OCI-LY1 (cell line): ENCODE measurements at regions not wholly inside any gene's neighbourhood (a gene's known extent, or its start where the extent isn't known, plus 50 kb on each side); places are given as distances from the start of the nearest gene placed in this dataset.

ENCODE experiments used
- H2AFZ ChIP-seq: fragments of 200-600 bp; sonication (generic), shearing (Covaris generic); 2 replicates; pipeline ENCODE4 v1.6.0; 2014; ENCODE audit warnings: antibody characterized with exemption, mild to moderate bottlenecking, low read length
- H3F3A ChIP-seq: fragments of 200-600 bp; sonication (generic), shearing (Covaris generic); 2 replicates; pipeline ENCODE4 v1.6.0; 2014; ENCODE audit warnings: mild to moderate bottlenecking, antibody characterized with exemption, low read length, moderate library complexity; ENCODE audit not compliant: insufficient read depth
- H3K27ac ChIP-seq: fragments of 200-600 bp; sonication (generic); 2 replicates; pipeline ENCODE4 v1.5.1; 2014; ENCODE audit warnings: low read length, mixed run types, mild to moderate bottlenecking, low read depth; ENCODE audit not compliant: poor library complexity, severe bottlenecking
- H3K27me3 ChIP-seq: fragments of 200-600 bp; sonication (generic); 2 replicates; pipeline ENCODE4 v1.6.0; 2014; ENCODE audit warnings: antibody characterized with exemption, mild to moderate bottlenecking, low read length, moderate library complexity; ENCODE audit not compliant: insufficient read depth
- H3K36me3 ChIP-seq: fragments of 200-600 bp; sonication (generic); 2 replicates; pipeline ENCODE4 v1.6.1; 2014; ENCODE audit warnings: mild to moderate bottlenecking, antibody characterized with exemption, low read length, moderate library complexity, mixed read lengths; ENCODE audit not compliant: insufficient read depth
- H3K4me1 ChIP-seq: fragments of 200-600 bp; sonication (generic); 2 replicates; pipeline ENCODE4 v1.5.1; 2014; ENCODE audit warnings: mild to moderate bottlenecking, low read length, moderate library complexity; ENCODE audit not compliant: insufficient read depth, severe bottlenecking
- H3K4me2 ChIP-seq: fragments of 200-600 bp; sonication (generic), shearing (Covaris generic); 2 replicates; pipeline ENCODE4 v1.6.1; 2014; ENCODE audit warnings: low read length
- H3K4me3 ChIP-seq: fragments of 200-600 bp; sonication (generic); 2 replicates; pipeline ENCODE4 v1.5.1; 2014; ENCODE audit warnings: low read length, low read depth, mild to moderate bottlenecking, mixed read lengths; ENCODE audit not compliant: poor library complexity, severe bottlenecking
- H3K79me2 ChIP-seq: fragments of 200-600 bp; shearing (Covaris generic); 2 replicates; pipeline ENCODE4 v1.6.1; 2016; ENCODE audit warnings: mixed run types, low read length, mixed read lengths; ENCODE audit not compliant: insufficient read depth
- H3K9ac ChIP-seq: fragments of 200-600 bp; sonication (generic), shearing (Covaris generic); 2 replicates; pipeline ENCODE4 v1.6.1; 2014; ENCODE audit warnings: mild to moderate bottlenecking, low read length, mixed read lengths
- H3K9me2 ChIP-seq: fragments of 200-600 bp; sonication (generic), shearing (Covaris generic); 2 replicates; pipeline ENCODE4 v1.6.1; 2014; ENCODE audit warnings: low read depth, mild to moderate bottlenecking, low read length, mixed read lengths
- H3K9me3 ChIP-seq: fragments of 200-600 bp; shearing (Covaris generic); 2 replicates; pipeline ENCODE4 v1.6.1; 2014; ENCODE audit warnings: low read length, mixed read lengths
- H4K20me1 ChIP-seq: fragments of 200-600 bp; sonication (generic), shearing (Covaris generic); 2 replicates; pipeline ENCODE4 v1.6.0; 2016; ENCODE audit warnings: mild to moderate bottlenecking, low read length; ENCODE audit not compliant: insufficient read depth
- CTCF ChIP-seq: fragments of 200-600 bp; sonication (generic), shearing (Covaris generic); IDR thresholded peaks from 2 replicates; pipeline ENCODE4 v1.5.1; 2017; ENCODE audit warnings: mild to moderate bottlenecking, antibody characterized with exemption, low read length, moderate library complexity, mixed read lengths
- EZH2 ChIP-seq: fragments of 200-600 bp; sonication (generic), shearing (Covaris generic); IDR thresholded peaks from 2 replicates; pipeline ENCODE4 v1.8.0; 2017; ENCODE audit warnings: borderline replicate concordance, mixed run types, mild to moderate bottlenecking, antibody characterized with exemption, low read length, moderate library complexity, mixed read lengths

- TF ChIP-seq CTCF = no peak
- TF ChIP-seq EZH2 = no peak
- Histone ChIP-seq H3K27ac (no peak overlapping the region), H3K79me2 (no peaks in the 10 kb centered on the region), H3K4me2 (no peak overlapping the region), H3K9me2 (no peaks in the 10 kb centered on the region), H3K4me1 (no peaks in the 10 kb centered on the region), H3K27me3 (no peaks in the 10 kb centered on the region), H3K9me3 (no peaks in the 10 kb centered on the region), H2AFZ (no peak overlapping the region), H3F3A (no peaks in the 10 kb centered on the region), H3K36me3 (no peaks in the 10 kb centered on the region), H4K20me1 (no peaks in the 10 kb centered on the region), H3K9ac (no peak overlapping the region), H3K4me3 (no peak overlapping the region)
Observed at GRCh38 chr1:201632364-201632952, 93.5 kb downstream of the NAV1 start.

- Histone ChIP-seq H3K27me3 (0 out of 2 replicates have a peak, but pooled peaks cover under 1% of the 10 kb centered on the region), H4K20me1 (no peaks in the 10 kb centered on the region), H3K9ac (no peak overlapping the region), H3K4me1 (no peaks in the 10 kb centered on the region), H3K36me3 (no peaks in the 10 kb centered on the region), H3K9me2 (no peaks in the 10 kb centered on the region), H3F3A (no peaks in the 10 kb centered on the region), H2AFZ (no peak overlapping the region), H3K27ac (no peak overlapping the region), H3K4me3 (no peak overlapping the region), H3K79me2 (no peaks in the 10 kb centered on the region), H3K4me2 (no peak overlapping the region), H3K9me3 (no peaks in the 10 kb centered on the region)
- TF ChIP-seq CTCF (no peak), EZH2 (no peak)
Observed at GRCh38 chr1:201633297-201633696, 94.4 kb downstream of the NAV1 start.

GRCh38 chr1:201633811-201634210 lies 94.9 kb downstream of the NAV1 start:
- no peak overlapping the region for H3K27ac ChIP-seq
- no peaks in the 10 kb centered on the region for H3K9me3 ChIP-seq
- H3K4me2 ChIP-seq = no peak overlapping the region
- H3K27me3 ChIP-seq = 0 out of 2 replicates have a peak, but pooled peaks cover 3% of the 10 kb centered on the region
- H3K4me1 ChIP-seq = no peaks in the 10 kb centered on the region
- H2AFZ ChIP-seq = no peak overlapping the region
- TF ChIP-seq EZH2 (no peak), CTCF (no peak)
- no peaks in the 10 kb centered on the region for H3K36me3 ChIP-seq
- H4K20me1 ChIP-seq = no peaks in the 10 kb centered on the region
- no peaks in the 10 kb centered on the region for H3K9me2 ChIP-seq
- H3F3A ChIP-seq = no peaks in the 10 kb centered on the region
- no peak overlapping the region for H3K9ac ChIP-seq
- no peak overlapping the region for H3K4me3 ChIP-seq
- H3K79me2 ChIP-seq = no peaks in the 10 kb centered on the region
